GM21737 (cell line): ENCODE measurements at regions not wholly inside any gene's neighbourhood (a gene's known extent, or its start where the extent isn't known, plus 50 kb on each side); places are given as distances from the start of the nearest gene placed in this dataset.
"Not testable (repeated sequence)": the region's sequence is repeated elsewhere in the genome, so short reads cannot be mapped to it uniquely, and the experiment has no call there.

Source experiments
- ATAC-seq: cut with Tn5 transposase; IDR thresholded peaks from one replicate; pipeline ENCODE4 v1.9.1; 2021; ENCODE audit warnings: mild to moderate bottlenecking, moderate library complexity; ENCODE audit not compliant: unreplicated experiment

- ATAC-seq: no peak
Measured at GRCh38 chr20:53891306-53891894, 179.0 kb downstream of the BCAS1 start.

GRCh38 chr20:53890443-53891305, 179.7 kb downstream of the BCAS1 start:
- no peak for ATAC-seq

DNA sequence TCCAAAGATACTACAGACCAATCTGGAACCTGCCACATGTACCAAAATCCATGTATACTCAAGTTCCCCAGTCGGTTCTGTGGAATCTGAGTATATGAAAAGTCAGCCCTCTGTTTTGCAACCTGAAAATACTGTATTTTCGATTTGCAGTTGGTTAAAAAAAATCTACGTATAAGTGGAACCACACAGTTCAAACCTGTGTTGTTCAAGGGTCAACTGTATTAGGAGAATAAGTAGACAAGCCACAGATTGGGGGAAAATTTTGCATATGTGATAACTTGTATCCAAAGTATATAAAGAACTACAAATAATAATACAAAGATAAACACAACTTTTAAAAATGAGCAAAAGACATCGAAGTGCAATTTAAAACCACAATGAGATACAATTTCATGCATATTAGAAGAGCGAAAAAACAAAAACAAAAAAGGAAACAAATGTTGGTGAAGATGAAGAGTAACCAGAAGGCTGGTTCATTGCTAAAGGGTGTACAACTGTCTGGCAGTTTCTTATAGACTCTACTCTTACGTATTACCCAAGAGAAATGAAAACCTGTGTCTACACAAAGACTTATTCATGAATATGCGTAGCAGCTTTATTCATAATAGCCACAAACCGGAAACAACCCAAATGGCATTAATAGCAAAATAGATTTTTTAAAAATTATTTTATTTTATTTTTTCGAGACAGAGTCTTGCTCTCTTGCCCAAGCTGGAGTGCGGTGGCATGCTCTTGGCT, 180.8 kb downstream of the BCAS1 start:
- ATAC-seq: no peak

DNA sequence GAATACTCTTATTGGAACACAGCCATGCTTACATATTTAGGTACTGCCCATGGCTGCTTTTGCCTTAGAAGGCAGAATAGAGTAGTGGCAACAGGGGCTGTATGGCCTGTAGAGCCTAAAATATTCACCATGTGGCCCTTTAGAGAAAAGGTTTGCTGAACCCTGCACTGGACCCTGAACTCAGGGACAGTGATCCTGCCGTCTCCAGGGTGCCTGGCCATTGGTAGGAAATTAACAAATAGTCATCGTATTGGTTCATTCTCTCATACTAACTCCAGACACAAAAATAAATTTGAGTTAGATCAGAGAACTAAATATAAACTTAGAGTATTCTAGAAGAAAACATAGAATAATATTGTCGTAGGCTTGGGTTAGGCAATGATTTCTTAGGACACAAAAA, 181.4 kb downstream of the BCAS1 start:
- no peak for ATAC-seq

DNA sequence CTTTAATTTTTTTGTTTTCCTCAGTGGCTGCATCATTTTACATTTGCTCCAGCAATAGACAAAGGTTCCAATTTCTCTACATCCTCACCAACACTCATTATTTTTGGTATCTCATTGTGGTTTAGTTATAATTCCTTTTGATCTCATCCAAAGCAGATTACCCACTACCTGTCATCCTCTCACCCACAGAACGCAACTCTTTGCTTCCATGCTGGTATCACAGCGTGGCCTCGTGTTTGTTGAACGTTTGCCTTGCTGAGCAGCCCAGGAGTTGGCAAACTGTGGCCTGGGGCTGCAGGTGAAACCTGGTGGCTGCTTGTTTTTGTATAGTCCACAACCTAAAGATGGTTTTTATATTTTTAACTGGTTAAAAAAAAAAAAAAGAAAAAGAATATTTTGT, 181.9 kb downstream of the BCAS1 start:
- no peak for ATAC-seq

- ATAC-seq: no peak
Measured at GRCh38 chr20:53887973-53888372, 182.4 kb downstream of the BCAS1 start.

DNA sequence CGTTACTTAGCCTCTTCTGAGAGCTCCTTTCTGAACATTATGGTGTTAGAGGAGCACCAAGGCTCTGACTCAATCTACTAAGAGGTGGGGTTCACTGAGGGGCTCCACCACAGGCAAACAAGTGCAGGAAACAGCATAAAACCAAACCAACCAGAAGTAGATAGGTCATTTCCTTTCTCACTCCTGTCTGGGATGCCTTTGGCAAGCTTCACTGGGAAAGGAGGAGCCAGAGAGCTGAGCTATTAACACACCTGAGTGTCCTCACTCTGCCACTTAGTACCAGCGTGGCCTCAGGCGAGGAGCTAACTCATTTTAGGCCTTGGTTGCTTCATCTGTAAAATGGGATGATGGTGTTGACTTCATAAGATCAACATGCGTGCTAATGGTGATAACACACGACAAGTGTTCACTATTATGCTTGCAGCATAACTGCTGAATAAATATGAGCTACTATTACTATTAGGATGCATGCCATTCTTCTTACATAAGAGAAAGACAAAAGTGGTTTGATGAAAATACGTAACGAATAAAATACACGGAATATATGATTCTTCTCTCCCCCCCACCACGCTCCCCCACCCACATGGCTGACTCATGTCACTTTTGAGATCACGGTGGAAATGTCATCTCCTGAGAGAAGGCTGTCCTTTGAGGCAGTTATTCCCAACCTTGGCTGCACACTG, 185.4 kb downstream of the BCAS1 start:
- no peak for ATAC-seq

GRCh38 chr20:53883098-53883911, 187.1 kb downstream of the BCAS1 start:
- ATAC-seq: no peak

- not testable (repeated sequence) for ATAC-seq
Measured at GRCh38 chr20:53882438-53882986, 187.9 kb downstream of the BCAS1 start.

DNA sequence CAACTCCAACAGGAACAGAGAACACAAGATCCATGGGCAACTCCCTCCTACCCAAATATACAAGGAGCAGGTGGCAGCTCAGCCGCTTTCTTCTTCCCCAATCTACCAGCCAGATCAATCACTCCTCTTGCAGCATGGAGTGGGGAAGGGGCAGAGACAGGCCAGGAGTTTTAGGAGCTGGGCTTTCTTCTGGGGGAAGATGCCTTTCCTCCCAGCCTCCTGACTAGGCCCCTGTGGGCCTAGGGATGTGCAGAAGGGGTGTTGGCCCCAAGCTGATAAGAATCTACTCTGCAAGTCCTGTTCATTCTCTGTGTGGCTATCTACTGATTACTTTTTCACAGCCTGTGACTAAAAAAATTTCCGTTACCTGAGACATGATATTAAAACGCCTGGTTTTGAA, 189.0 kb downstream of the BCAS1 start:
- no peak for ATAC-seq

DNA sequence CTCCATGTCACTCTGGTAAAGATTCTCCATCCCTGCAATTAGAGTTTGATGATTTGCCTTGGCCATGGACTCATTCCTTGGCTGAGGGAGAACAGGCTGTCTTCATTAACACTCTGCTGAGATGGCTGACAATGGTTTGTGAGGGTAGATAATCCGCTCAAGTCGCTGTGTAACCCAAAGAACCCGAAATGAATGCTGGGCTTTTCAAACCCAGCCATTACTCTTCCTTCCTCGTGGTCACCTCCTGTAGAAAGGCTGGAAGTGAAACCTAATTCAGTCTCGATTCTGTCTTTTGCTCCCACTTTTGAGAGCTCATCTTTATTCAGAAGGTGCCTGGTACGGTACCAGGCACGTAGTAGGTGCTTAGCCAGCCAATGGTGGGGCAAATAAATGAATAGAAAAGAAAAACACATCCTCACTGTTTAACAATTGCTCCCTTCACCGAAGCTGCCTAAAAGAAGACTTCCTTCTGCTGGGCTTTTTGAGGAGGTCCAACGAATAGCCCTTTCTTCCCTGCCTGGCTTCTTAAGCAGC, 190.2 kb downstream of the BCAS1 start:
- ATAC-seq: no peak

DNA sequence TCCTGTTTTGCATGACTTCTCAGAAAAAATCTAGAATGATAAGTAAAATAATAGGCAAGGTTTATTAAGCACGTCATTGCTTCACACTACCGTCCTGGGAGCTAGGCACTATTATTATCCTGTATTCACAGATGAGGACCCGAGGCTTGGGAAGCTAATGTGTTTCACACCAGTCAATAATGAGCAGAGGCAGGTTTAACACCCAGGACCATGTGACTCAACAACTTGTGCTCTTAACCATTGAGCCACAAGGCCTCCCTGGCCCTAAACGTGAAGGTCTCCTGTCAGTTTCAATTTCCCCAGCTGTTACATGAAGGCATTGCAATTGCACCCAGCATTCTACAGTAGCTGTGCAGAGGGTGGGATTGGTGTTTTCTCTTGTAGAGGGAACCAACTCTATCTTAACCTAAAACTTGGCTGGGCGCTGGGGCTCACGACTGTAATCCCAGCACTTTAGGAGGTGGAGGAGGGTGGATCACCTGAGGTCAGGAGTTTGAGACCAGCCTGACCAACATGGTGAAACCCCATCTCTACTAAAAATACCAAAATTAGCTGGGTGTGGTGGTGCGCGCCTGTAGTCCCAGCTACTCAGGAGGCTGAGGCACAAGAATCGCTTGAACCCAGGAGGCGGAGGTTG, 191.2 kb downstream of the BCAS1 start:
- no peak for ATAC-seq

GRCh38 chr20:53878262-53879047, 191.9 kb downstream of the BCAS1 start:
- ATAC-seq: no peak

DNA sequence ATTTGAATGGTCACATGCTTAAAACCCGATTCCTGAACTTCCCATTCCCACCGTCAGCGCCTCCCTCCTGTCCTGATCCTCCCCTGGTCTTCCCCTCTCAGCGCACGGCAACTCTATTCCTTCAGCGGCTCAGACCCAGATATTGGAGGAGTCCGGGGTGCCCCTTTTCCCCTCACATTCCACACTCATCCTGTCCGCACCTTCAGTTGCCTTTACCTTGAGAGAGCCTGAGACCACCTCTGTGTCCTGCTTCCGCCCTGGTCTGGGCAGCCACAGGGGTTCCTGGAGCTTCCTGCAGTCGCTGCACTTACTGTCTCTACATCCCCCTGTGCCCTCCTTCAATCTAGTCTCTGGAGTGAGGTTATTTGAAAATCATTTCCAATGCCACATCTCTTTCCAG, 193.4 kb downstream of the BCAS1 start:
- ATAC-seq: no peak

DNA sequence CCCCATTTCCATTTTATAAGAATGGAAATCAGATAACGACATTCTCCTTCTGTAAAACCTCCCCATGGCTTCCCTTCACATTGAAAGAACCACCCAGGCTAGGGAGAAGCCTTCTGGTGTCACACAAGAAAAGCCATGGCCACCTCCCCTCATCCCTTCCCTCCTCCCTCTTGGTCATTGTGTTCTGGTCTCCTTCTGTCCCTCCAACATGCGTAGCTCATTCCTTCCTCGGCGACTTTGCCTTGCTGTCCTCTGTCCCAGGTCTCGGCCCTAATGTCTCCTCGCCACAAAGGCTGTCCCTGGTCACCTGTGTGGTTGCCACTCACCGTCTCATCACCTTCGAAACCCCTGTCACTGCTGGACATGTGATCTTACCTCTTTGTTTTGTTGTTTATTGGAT, 193.9 kb downstream of the BCAS1 start:
- ATAC-seq: no peak

- ATAC-seq: no peak
Measured at GRCh38 chr20:53875452-53875851, 194.9 kb downstream of the BCAS1 start.

DNA sequence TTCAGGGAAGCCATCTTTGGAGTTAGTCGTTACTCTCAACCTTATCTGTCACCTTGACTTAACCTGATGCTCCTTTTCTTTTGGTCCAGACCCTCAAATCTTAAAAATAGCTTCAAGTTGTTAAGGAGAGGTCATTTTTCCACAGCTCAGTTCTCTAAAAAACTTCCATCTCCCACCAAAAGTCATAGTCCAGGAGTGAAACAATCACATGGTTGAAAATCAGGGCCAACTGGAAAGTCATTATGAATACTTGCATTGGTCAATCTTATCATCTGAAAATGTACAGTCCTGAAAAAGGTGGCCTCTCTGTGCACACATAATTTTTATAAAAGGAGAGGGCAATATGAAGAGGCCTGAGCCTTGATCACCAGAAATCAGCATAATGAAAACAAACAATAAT, 195.7 kb downstream of the BCAS1 start:
- no peak for ATAC-seq

- ATAC-seq: no peak
Measured at GRCh38 chr20:53874104-53874503, 196.3 kb downstream of the BCAS1 start.

- no peak for ATAC-seq
Measured at GRCh38 chr20:53873230-53873604, 197.2 kb downstream of the BCAS1 start.
